GM12874 (cell line): ENCODE measurements at regions not wholly inside any gene's neighbourhood (a gene's known extent, or its start where the extent isn't known, plus 50 kb on each side); places are given as distances from the start of the nearest gene placed in this dataset.

Source experiments
- TF ChIP-seq, protein P1 (sequence below): IDR thresholded peaks from 2 replicates; pipeline ENCODE4 v1.5.1; 2011; ENCODE audit warnings: low read depth, mild to moderate bottlenecking, control low read depth, low read length, moderate library complexity; ENCODE audit not compliant: insufficient read depth

DNA sequence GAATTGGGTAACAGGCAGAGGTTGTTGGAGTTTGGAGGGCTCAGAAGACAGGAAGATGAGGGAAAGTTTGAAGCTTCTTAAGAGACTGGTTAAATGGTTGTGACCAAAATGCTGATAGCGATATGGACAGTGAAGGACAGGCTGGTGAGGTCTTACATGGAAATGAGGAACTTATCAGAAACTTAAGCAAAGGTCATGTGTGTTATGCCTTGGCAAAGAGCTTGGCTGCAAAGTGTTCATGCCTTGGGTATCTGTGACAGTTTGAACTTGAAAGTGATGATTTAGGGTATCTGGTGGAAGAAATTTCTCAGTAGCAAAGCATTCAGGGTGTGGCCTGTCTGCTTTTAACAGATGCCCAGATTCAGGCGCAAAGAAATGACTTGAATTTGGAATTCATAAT, 64.5 kb upstream of the EEPD1 start:
- TF ChIP-seq, protein P1, sequence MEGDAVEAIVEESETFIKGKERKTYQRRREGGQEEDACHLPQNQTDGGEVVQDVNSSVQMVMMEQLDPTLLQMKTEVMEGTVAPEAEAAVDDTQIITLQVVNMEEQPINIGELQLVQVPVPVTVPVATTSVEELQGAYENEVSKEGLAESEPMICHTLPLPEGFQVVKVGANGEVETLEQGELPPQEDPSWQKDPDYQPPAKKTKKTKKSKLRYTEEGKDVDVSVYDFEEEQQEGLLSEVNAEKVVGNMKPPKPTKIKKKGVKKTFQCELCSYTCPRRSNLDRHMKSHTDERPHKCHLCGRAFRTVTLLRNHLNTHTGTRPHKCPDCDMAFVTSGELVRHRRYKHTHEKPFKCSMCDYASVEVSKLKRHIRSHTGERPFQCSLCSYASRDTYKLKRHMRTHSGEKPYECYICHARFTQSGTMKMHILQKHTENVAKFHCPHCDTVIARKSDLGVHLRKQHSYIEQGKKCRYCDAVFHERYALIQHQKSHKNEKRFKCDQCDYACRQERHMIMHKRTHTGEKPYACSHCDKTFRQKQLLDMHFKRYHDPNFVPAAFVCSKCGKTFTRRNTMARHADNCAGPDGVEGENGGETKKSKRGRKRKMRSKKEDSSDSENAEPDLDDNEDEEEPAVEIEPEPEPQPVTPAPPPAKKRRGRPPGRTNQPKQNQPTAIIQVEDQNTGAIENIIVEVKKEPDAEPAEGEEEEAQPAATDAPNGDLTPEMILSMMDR, result no peak

DNA sequence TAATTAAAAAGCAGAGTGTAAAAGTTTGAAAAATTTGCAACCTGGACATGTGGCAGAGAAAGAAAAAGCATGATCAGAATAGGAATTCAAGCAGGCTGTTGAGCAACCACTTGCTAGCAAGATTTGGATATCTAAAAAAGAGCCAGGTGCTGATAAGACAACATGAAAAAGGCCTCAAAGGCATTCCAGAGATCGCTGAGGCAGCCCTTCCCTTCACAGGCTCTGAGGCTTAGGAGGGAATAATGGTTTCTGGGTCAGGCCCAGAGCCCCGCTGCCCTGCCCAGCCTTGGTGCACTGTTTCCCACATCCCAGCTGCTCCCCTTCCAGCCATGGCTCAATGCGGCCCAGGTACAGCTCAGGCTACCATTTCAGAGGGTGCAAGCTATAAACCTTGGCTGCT, 64.1 kb upstream of the EEPD1 start:
- TF ChIP-seq, protein P1, result no peak

DNA sequence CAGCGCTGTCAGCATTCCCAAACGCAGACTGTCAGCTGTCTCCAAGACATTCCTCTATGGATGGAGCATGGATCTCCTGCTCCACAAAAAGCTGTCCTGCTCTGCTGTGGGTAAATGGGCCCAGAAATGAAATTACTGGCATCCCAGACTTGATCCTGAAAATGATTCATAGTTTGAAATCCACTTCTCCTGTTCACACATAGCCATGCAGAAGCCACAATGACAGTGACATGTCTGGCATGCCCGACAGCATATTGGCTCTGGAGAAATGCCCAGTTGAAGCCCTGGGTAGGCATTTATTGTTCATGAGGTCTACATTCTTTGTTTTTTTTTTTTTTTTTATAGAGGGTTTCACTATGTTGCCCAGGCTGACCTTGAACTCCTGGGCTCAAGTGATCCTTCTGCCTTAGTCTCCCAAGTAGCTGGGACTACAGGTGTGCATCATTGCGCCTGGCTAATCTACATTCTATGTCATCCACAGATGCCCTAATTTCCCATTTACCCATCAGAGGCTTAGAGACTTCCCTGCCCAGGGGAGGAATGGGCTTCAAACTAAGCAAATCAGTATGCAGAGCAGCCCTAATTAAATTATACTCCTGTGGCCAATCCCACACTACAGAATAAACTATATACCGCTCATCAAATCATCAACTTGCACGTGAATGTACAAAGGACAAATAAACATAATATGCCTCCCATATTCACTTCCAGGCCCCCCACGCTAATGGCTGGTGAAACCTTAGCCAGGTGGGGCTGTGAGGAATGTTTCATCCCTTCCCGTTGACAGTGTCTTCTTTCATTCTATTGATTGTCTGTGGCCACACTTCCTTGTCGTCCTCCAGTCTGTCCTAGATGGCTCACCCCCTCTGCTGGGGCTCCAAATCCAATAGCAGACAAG, 61.8 kb upstream of the EEPD1 start:
- TF ChIP-seq, protein P1, result no peak

DNA sequence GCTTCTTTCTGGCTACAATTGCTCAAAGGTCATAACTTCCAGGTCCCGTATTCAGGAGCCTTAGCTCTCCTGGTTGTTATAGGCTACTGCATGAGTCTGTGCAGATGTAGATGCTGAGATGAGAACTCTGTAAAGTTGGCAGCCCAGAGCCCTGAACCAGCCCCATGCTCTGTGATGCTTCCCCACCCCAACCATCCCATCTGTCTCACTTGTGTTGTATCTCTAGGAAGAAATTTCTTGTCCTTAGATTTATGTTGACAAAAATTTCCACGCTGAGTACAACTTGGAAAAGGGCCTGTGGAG, 61.2 kb upstream of the EEPD1 start:
- TF ChIP-seq, protein P1, result no peak

DNA sequence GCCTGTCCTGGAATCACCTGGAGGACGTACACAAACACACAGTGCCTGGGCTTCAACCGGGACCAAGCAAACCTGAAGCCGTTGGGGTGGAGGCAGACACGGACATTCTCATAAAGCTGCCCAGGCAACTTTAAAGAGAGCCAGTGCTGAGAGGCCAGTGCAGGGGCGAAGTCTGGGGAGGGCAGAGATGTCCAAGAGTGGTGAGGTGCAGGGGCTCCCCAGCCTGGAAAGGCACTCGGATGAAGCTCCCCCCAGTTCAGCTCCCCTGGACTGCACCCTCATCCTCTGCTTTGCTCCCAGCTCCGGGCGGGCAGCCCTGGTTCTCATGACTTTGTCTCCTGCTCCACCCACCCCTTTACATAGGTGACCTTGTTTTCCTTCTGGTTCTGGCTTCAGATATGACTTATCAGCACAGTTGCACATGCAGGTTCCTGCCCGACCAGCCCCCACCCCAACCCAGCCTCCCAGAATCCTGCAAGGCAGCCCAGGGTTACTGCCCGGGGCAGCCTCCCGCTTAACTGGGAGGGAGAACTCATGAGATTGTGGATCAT, 60.8 kb upstream of the EEPD1 start:
- TF ChIP-seq, protein P1, result no peak

DNA sequence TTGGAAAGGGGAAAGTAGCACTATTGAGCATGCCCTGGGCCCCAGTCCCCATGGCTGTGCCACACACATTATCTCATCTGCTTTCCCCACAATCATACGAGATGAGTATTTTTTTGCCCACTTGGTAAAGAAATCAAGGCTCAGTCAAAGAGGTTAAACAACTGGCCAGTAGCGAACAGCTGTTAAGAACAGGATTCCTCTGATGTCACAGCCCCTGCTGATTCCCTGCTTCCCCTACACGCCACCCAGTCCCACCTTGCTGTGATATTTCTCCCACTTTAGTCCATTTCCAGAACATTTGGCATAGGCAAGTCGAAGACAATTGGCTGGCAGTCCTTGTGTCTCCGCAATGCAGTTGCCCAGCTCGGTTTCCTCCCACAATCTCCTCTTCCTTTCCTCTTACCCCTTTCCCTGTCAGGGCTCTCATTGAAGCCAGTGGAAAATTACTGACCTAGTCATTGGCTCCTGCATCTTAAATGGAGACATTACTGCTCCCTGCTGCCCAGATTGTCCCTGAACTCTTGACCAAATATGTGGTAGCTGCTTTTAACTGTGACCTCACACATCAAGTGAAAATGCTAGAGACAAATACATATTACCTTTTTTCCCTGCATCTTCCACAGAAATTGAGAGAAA, 56.5 kb upstream of the EEPD1 start:
- TF ChIP-seq, protein P1, result no peak

DNA sequence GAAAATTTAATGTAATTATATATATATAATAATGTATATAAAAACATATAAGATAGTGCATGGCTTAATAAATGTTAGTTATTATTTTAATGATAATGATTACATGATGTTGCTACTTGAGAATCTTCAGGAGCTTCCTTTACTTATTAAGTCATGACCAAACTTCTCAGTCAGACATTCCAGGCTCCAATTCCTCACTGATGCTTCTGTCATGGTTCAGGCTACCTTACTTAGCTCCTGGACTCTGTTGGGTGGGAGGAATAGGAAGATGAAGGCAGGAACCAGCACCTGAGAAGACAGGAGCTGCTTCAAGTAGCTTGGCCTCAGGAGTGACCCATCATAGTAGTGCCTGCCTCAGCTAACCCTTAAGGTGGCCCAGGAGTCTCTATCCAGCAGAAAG, 55.0 kb upstream of the EEPD1 start:
- TF ChIP-seq, protein P1, result no peak
